ENCODE measurements at regions not wholly inside any gene's neighbourhood (a gene's known extent, or its start where the extent isn't known, plus 50 kb on each side); places are given as distances from the start of the nearest gene placed in this dataset.

DNA sequence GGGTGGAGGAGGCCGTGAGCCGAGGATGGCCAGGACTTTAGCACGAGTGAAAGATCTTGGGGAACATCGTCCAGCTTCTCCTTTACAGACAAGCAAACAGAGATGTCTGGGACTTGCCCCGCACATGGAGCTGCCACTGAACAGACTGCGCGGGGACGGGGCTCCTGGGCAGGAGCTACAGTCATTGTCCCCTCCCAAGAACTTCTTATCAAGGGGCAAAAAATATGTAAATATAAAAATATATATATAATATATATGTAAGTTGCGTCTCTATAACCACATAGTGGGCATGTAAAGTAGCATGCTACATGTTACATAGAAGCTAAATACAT is 245.0 kb upstream of the SALL3 start:
- no CpG with 5 or more reads among the region's 9 CpGs for WGBS (ENCODE audit: insufficient coverage)
- DNase-seq: no peak
- Histone ChIP-seq H3K27ac (ENCODE audit: low read depth in 1 of 2, low read length in 2 of 2) (no peak overlapping the region), H3K27me3 (ENCODE audit: control insufficient read depth in 2 of 2, insufficient read depth in 2 of 2, low read length in 2 of 2) (no peaks in the 10 kb centered on the region), H3K4me1 (ENCODE audit: control insufficient read depth in 1 of 2, insufficient read depth in 2 of 2, low read length in 2 of 2) (no peaks in the 10 kb centered on the region), H3K9ac (ENCODE audit: insufficient read depth, low read length, poor library complexity, severe bottlenecking) (no peak overlapping the region), H3K9me3 (replicated peaks in 1 of 2; ENCODE audit: control insufficient read depth in 1 of 2, insufficient read depth in 1 of 2, low read length in 2 of 2) (no peaks in the 10 kb centered on the region), H4K20me1 (ENCODE audit: insufficient read depth, low read length) (no peaks in the 10 kb centered on the region), H3K4me3 (replicated peaks in 1 of 3; ENCODE audit: low read depth in 2 of 3, low read length in 3 of 3) (no peak overlapping the region), H3K79me2 (ENCODE audit: insufficient read depth, low read length) (no peaks in the 10 kb centered on the region), H2AFZ (ENCODE audit: insufficient read depth, low read depth, low read length, poor library complexity, severe bottlenecking) (no peak overlapping the region), H3K36me3 (replicated peaks in 1 of 2; ENCODE audit: control insufficient read depth in 1 of 2, insufficient read depth in 2 of 2, low read length in 2 of 2) (no peaks in the 10 kb centered on the region), H3K4me2 (replicated peaks; ENCODE audit: extremely low read depth, low read length, poor library complexity, severe bottlenecking) (no peak overlapping the region)
- Mint-ChIP-seq H3K27ac (no peak overlapping the region), H3K9me3 (no peaks in the 10 kb centered on the region), H3K4me1 (no peaks in the 10 kb centered on the region), H3K4me3 (no peak overlapping the region), H3K36me3 (no peaks in the 10 kb centered on the region), H3K27me3 (ENCODE audit: low read depth in 3 of 3) (peaks cover 3 to 7% (median 6%) of the 10 kb centered on the region in 3 donors)
- TF ChIP-seq, protein P1, sequence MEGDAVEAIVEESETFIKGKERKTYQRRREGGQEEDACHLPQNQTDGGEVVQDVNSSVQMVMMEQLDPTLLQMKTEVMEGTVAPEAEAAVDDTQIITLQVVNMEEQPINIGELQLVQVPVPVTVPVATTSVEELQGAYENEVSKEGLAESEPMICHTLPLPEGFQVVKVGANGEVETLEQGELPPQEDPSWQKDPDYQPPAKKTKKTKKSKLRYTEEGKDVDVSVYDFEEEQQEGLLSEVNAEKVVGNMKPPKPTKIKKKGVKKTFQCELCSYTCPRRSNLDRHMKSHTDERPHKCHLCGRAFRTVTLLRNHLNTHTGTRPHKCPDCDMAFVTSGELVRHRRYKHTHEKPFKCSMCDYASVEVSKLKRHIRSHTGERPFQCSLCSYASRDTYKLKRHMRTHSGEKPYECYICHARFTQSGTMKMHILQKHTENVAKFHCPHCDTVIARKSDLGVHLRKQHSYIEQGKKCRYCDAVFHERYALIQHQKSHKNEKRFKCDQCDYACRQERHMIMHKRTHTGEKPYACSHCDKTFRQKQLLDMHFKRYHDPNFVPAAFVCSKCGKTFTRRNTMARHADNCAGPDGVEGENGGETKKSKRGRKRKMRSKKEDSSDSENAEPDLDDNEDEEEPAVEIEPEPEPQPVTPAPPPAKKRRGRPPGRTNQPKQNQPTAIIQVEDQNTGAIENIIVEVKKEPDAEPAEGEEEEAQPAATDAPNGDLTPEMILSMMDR (IDR thresholded peaks at IDR 0.05): no peak
- intact Hi-C loops (cut with micrococcal nuclease): no loop called here

DNA sequence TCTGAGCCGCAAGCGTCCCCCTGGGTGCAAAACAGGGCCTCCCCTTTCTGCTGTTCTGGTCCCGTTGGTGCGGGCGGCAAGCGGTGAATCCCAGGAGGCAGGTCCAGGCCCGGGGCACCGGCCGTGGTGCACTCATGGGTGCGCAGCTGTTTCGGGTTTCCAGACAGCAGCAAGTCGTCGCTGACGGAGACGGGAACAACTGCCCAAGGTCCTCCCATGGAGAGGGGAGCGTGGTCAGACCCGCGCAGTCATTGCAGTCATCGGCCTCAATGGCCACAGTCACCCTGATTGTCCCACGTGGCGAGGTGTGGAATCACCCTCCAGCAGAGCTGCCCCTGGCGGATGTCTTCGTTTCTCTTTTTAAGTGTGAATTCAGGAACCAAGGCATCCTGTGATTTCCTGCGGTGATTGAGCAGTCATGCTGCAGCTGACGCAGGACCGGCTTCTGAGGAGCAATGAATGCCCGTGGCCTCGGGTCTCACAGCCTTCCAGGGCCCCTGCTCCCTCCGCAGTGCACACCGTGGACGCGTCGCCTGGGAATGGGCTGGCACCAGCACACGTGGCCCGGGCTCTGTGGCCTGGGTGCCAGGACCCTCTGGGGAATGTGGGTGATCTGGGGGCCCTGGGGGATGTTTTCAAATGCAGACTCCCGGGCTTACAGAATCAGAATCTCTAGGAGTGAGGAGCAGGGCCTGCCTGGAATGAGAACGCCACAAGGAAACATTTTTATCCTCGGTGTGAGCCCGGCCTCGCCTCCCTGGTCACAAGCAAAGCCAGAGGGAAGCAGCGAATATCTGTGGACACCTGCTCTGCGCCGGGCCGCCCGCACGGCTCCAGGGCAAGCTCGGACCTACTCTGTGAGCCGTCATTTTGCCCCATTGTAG is 244.2 kb upstream of the SALL3 start:
- DNase-seq: no peak
- H3K27me3 Mint-ChIP-seq (ENCODE audit: low read depth in 3 of 3): peaks cover 3 to 7% (median 3%) of the 10 kb centered on the region in 3 donors
- no peaks in the 10 kb centered on the region for H3K4me1 Mint-ChIP-seq
- no peak overlapping the region for H3K27ac ChIP-seq (ENCODE audit: low read depth in 1 of 2, low read length in 2 of 2)
- H3K27me3 ChIP-seq (ENCODE audit: control insufficient read depth in 2 of 2, insufficient read depth in 2 of 2, low read length in 2 of 2): no peaks in the 10 kb centered on the region
- H3K9ac ChIP-seq (ENCODE audit: insufficient read depth, low read length, poor library complexity, severe bottlenecking): no peak overlapping the region
- no peak overlapping the region for H3K4me2 ChIP-seq (replicated peaks; ENCODE audit: extremely low read depth, low read length, poor library complexity, severe bottlenecking)
- intact Hi-C loops (cut with micrococcal nuclease): no loop called here
- H3K9me3 Mint-ChIP-seq: no peaks in the 10 kb centered on the region
- H2AFZ ChIP-seq (ENCODE audit: insufficient read depth, low read depth, low read length, poor library complexity, severe bottlenecking): no peak overlapping the region
- no peaks in the 10 kb centered on the region for H3K9me3 ChIP-seq (replicated peaks in 1 of 2; ENCODE audit: control insufficient read depth in 1 of 2, insufficient read depth in 1 of 2, low read length in 2 of 2)
- H3K79me2 ChIP-seq (ENCODE audit: insufficient read depth, low read length): no peaks in the 10 kb centered on the region
- H3K36me3 ChIP-seq (replicated peaks in 1 of 2; ENCODE audit: control insufficient read depth in 1 of 2, insufficient read depth in 2 of 2, low read length in 2 of 2): no peaks in the 10 kb centered on the region
- TF ChIP-seq, protein P1 (IDR thresholded peaks at IDR 0.05): no peak
- H3K36me3 Mint-ChIP-seq: no peaks in the 10 kb centered on the region
- 92% methylated on average over 42 of the region's 48 CpGs for WGBS (ENCODE audit: insufficient coverage)
- H3K4me3 ChIP-seq (replicated peaks in 1 of 3; ENCODE audit: low read depth in 2 of 3, low read length in 3 of 3): no peak overlapping the region
- no peaks in the 10 kb centered on the region for H4K20me1 ChIP-seq (ENCODE audit: insufficient read depth, low read length)
- H3K27ac Mint-ChIP-seq: no peak overlapping the region
- H3K4me3 Mint-ChIP-seq: no peak overlapping the region
- H3K4me1 ChIP-seq (ENCODE audit: control insufficient read depth in 1 of 2, insufficient read depth in 2 of 2, low read length in 2 of 2): no peaks in the 10 kb centered on the region
